ENCODE measurements at regions not wholly inside any gene's neighbourhood (a gene's known extent, or its start where the extent isn't known, plus 50 kb on each side); places are given as distances from the start of the nearest gene placed in this dataset.

DNA sequence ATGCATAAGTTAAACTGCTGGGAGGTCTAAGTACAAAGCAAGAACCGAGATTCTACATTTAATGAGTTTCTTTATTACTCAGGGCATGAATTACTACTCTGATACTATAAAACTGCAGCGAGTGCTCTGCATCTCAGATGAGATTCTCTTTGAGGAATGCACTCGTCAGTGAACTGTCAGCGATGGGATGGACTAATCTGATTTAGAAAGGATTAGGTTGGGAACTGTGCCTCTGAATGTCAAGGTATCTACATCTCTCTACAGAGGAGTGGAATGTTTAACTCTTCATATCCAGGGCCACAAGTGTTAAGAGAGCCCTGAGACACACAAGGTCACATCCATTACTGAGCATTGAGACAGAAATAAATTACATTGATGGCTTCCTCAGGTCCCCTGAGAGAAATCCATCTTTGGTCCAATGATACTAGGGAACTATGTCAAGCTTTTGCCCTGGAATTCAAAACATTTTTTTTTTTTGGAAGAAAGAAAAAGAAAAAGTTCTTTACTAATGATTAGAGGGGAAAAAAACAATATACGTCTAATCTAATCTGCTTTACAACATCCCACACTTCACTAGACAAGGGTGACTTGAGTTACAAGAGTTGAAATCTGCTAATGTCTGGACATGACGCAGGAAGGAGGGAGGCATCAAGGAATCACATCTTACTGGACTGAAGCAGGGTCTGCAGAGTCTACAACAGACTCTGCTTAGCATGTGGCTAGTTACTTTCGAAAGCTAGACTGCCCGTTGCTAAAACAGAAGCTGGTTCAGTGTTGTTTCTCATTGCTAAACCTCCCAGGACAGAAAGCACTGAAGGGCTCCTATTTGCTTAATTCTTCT is 270.0 kb upstream of the TLE4 start:
- no peak for DNase-seq (ENCODE audit: low read depth, low spot score)

DNA sequence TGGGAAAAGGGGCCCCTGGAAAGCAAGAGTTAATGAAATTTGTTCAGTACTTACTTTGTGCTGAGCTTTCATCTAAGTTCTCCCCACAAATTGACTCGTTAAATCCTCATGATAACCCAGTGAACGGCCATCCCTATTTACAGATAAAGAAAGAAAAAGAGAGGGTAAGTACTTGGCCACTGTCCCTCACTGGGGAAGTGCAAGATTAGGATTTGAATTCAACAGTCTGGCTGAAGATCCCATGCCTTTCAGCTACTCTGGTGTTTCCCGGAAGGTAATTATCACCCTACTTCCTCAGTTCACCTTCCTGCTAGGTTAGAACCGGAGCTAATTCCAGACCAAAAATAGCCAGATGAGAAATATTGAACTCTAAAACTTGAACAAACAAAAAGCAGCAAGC is 269.2 kb upstream of the TLE4 start:
- DNase-seq (ENCODE audit: low read depth, low spot score): no peak

DNA sequence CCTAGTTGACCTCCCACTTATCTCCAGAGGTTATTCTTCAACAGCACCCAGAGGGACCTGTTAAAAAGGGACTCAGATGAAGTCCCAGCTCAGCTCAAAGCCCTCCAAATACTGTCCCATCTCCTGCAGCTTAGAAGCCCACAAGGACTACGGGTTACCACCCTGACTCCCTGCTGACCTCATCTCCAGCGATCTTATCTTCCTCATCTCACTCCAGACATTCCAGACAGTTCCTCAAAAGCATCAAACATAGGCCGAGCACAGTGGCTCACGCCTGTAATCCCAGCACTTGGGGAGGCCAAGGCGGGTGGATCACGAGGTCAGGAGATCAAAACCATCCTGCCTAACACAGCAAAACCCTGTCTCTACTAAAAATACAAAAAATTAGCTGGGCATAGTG is 263.8 kb upstream of the TLE4 start:
- DNase-seq (ENCODE audit: low read depth, low spot score): no peak

DNA sequence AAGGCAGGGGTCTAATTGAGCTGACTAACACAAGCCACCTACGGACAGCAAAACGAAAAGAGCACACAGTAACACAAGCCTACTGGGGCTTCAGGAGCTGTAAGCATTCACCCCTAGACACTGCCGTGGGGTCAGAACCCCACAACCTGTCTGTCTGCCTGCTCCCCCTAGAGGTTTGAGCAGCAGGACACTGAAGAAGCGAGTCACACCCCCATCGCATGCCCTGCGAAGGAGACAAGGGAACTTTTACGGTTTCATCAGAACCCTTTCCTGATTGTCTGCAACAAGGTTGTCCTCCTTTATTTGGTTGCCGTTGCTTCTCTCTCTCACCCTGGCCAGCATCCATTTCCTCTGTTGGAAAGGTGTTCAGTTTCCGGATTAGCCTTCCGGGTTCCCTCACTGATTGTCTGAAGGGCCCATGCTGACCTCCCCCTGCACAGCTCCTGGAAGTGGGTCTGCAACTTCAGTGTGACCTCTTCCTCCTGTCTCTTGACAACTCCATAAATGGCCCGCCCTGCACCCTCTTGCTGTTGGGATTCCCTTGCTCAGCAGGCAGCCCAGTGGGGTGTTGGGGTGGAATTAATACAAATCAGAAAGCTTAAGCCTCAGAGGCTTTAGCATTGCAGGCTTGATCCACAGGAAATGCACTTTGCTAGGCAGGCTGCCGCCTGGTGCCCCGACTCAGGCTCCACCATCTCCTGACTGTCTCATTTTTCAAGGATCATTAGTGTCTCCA is 258.9 kb upstream of the TLE4 start:
- DNase-seq (ENCODE audit: low read depth, low spot score): no peak

DNA sequence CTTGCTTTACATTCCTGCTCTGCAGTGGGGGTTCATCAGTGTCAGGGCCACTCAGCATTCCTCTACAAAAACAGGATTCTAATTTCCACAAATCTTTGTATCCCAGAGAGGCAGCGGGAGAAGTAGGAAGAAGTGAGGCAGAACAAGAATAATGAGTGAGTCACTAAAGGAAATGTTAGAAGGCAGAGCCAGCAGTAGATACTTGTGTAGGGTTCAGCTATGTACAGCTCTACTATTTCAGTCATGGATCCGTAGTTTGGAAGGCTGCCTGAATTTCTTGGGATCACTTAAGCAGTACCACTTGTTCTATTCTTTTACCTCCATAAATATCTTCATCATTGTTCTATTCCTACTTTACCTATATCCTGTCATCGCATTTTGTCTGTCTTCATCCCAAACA is 246.3 kb upstream of the TLE4 start:
- DNase-seq (ENCODE audit: low read depth, low spot score): no peak

DNA sequence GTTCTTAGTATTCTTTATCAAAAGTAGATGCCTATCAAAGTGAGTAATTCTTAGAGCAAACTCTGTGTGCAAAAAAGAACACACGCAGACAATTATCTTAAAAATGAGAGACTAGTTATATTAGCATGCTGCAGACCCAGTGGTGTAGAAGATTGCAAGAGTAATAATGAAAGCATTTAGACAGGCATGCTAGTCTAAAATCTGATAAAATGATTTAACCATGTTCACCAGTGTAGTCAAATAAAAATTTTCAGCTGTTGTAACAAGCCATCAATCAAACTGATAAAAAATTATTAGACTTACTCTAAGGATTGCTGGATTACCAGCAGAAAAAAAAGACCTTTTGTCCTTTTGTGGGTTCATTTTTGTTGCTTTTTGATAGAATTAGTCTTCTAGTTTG is 241.9 kb upstream of the TLE4 start:
- DNase-seq (ENCODE audit: low read depth, low spot score): no peak

DNA sequence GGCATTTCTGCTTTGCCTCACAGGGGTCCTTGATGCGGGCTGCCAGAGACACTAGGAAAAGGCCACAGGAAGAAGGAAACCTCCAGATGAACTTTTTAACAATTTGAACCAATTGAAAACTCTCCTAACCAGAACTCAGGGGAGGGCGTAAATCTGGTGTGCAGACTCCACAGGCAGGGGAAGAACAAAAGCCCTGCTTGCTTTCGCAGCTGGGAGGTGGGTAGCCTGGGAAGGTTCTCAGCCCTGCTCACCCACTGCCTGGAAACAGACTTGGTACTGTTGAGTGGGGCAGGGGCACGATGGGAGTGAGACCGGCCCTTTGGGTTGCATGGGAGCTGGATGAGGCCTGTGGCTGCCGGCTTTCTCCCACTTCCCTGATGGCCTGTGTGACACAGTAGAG is 237.8 kb upstream of the TLE4 start:
- DNase-seq (ENCODE audit: low read depth, low spot score): no peak

DNA sequence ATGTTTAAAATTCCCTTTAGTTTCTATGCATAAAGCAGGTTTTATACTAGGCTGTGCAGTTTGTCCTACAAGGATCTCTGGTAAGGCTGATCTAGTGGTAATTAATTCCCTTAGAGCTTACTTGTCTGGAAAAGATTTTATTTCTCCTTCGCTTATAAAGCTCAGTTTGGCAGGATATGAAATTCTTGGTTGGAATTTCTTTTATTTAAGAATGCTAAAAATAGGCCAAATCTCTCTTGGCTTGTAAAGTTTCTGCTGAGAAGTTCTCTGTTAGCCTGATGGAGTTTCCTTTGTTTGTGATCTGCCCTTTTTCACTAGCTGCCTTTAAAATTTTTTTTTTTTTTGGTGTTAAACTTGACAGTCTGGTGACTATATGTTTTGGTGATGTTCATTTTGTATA is 237.1 kb upstream of the TLE4 start:
- no peak for DNase-seq (ENCODE audit: low read depth, low spot score)

DNA sequence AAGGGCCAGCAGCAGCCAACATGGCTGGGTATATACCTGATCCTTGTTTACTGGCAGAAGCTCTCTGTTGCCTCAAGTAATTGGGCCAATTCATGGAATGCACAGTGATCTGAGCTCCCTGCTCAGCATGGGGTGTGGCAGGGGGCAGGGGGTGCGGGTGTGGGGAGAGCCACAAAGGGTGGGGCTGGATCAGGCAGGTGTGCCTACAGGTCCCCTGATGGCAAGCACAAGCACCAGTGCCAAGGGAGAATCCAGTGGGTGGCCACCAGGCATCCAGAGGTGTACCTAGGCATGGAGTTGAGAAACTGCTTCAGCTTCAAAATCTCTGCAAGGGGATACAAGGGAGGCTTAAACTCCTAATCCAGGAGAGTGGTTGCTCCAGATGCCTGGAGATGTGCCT is 235.8 kb upstream of the TLE4 start:
- DNase-seq (ENCODE audit: low read depth, low spot score): no peak

DNA sequence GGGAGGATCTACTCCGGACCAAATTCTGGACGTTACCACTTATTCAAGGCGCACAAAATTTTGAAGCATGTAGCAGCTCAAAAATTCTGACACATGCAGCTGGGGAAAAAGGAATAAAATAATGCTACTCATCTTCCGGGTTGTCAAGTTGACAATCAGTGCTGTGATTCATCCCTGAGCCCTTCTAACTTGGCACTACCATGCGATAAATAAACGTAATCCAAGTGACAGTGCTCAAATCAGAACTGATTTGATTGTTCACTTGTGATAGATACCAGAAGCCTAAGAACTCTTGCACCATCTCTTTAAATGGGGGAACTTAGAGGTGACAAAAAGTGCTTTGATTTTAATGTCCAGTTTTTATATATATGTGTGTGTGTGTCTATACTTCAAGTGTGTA is 230.2 kb upstream of the TLE4 start:
- no peak for DNase-seq (ENCODE audit: low read depth, low spot score)

DNA sequence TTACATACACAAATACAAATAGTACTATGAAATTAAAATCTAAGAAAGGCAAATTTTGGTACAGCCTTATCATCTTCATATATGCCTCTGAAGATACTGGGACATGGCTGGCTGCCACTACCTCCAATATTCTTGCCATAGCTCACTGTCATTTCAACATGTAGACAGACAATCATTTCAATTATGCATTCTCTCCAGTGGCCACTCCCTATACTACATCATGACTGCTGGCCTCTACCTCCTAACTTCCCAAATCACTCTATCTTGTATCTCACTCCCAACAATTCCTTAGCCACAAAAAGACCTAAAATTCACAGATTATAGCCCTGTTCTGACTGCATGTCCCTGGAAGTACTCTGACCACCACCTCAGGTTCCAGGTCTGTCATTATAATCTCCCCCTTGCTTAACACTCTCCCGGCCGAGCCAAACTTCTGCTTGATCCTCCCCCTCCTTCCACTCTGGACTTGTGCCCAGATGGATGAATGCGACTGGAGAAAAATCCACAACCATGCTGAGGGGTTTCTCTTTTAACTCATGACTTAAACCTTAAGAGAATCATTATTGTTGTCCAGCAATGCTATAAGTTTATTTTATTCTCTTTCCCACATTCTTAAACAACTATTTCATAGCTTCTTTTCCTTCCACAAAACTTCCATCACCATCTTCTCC is 225.3 kb upstream of the TLE4 start:
- DNase-seq (ENCODE audit: low read depth, low spot score): no peak

DNA sequence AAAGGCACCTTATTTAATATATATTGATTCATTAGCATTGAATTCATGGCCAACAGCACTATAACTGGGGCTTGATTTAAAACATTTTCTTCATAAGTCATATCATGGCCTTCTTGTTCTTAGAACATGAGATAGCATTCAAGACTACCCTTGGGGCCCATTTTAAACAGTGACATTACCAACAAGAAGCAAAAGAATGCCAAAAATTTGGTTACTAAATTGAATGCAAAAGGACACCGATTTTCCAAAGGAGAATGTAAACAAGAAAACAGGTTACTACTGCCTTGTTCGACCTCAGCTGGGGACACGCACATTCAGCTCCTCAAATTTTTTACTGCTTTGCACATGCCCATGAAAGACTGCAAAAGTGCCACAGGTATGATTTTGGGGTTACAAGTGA is 219.4 kb upstream of the TLE4 start:
- DNase-seq (ENCODE audit: low read depth, low spot score): no peak

DNA sequence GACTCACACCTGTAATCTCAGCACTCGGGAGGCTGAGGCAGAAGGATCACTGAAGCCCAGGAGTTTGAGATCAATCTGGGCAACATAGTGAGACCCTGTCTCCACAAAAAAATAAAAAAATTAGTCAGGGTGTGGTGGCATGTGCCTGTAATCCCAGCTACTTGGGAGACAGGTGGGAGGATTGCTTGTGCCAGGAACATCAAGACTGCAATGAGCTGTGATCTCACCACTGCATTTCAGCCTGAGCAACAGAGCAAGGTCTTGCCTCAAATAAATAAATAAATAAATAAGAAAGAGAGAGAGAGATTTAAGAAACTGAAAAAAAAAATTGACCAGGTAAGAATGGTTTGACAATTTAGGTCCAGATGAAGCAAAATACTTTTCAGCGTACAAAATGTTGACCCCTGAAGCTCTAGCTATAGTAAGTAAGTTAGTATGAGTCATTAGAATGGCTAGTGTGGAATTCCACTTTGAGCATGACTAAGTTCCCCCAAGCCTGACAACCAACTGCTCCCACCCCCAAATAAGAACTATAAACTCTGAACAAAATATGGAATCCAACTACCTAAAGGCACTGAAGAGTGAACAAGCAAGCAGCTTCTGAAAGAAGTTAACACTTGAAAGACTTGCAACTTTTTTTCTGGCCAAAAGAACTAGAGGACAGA is 217.8 kb upstream of the TLE4 start:
- no peak for DNase-seq (ENCODE audit: low read depth, low spot score)

DNA sequence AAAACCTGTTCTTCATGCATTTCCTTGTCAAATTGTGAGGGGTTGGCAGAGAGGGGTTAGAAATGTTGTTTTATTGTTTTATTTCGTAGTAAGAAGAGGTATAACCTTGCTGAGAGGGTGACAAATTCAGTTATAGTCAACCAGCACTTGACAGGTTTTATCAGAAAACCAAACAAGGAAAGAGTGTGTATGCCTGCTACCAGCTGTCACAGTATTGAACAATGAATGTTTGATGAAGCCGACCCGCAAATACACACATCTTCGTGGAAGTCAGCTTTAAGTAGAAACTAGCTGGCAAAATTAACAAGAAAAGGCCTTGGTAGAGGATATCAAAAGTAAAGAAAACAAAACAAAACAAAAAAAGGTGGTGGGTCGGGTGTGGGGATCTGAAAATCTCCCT is 214.6 kb upstream of the TLE4 start:
- no peak for DNase-seq (ENCODE audit: low read depth, low spot score)

DNA sequence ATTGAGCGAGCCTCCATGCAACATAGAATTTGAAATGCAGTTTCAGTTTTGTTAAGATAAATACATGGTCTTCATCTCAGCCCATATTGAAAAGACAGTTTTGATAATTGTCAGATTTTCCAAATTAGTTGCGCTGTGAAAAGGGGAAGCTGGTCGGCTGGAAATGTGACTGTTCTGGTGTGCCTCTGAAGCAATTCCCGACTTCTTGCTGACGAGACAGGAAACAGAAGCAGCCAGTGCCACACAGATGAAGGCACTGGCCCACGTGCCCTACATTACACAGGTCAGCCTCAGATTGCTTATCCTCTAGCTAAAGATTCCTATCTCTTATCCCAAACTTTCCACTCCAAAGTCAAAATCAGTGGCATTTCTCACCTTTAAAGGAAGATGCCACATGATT is 214.1 kb upstream of the TLE4 start:
- no peak for DNase-seq (ENCODE audit: low read depth, low spot score)

DNA sequence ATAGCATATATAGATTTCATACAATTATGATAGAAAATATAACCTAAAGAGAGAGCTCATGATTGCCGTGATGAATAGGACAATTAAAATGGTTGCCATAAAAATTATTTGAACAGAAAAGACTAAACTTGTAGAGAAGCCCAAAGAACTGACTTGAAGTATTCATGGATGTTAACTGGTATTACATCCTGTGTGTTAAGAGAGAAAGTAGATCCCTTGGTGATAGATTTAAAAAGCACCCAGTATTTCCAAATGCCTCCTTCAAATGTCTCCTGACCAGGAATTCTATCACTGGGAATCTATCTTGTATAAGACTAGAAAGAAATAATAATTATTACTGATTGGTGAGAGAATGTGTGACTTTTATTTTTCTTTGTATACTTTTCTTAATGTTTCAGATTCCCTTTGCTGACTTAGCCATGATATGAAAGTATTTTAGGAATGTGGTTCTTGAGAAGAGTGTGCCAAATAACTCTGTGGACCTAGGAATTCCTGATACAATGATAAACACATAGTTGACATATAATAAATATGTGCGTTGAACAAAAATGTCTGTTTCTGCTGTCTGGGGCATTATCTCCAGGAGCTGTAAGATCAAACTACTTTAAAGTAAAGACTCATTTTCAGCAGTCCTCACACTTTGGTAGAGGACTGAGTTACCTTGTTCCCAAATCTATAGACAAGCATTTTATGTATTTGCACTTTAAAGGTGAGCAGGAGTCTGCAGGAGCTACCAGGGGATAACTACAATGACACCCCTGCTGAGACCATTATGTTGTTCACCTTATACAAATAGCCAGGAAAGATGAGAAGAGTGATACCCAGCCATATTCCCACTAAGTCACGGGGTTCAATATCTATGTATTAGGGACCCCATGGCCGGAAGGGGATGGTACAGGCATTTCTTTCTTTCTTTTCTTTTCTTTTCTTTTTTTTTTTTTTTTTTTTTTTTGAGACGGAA is 211.1 kb upstream of the TLE4 start:
- no peak for DNase-seq (ENCODE audit: low read depth, low spot score)

DNA sequence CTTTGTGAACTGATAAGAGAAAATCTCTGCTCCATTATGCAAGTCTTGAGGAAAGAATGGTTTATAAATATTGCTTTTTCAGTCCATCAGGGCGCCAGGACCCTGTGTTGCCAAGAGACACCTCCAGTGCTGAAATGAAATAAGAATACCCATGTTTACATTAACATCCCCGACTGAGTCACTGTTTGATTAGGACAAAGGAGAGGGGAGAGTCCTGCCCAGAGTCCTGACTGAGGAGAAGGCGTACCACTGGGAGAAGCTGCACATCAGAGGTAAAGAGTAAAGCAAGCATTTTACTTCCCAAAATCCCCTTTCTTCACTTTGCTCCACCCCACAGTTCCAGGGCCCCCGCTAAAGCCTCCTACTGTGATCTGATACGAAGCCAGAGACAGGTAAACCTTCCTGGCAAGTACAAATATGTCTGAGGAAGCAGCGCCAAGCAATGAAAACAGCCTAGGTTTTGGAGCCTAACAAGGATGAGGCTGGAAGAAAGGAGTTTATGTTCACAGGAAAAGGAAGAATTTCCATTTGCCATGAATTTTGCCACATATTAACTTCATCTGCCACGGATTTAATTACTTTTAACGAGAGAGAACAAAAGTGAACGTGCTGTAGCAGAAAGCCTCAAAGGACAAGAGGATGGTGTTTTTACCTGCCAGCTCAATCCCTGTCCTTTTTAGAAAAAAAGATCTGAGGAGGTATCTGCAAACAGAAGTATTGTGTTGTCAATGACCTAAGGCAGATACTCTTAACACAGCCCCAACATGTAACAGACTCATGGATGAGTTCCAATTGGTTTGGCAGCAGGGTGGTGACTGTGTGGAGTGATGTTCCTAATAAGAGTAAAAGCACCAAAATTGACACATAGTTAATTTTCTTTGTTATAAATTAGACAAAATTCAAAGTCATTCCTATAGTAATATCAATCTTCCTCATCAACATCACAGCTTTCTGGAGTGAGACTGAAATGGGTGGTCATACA is 209.4 kb upstream of the TLE4 start:
- no peak for DNase-seq (ENCODE audit: low read depth, low spot score)

DNA sequence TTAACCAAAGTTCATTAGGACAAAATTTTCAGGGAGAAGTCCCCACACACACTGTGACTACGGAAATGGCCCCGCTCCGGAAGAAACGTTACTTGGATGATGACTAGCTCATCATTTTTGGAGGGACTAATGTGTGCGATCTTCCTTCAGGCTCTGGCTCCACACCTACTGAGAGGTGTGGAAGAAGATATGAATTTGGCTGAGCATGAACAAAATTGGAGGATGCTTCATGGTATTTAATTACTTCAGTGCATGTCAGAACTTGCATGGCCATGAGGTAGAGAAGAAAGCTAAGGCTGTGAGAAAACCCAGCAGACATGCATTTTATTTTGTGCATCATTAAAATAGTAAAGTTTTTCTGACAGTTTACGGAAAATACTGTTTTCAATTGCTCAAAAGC is 202.1 kb upstream of the TLE4 start:
- no peak for DNase-seq (ENCODE audit: low read depth, low spot score)

DNA sequence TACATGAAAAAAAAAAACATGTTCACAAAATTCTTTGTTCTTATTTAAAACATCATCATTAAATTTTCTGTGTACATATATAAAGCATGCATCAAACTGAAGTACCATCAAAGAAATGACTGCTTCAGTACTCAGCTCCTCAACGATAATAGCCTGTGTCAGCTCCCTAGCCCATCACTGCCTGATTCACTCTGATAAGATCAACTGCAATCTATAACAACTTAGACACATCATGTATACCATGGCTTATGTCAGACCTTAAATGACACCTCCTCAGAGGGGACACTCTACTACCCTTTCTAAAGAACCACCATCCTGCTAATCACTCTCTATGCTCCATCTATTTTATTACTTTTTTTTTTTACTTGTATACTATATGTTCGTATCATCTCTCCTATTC is 200.5 kb upstream of the TLE4 start:
- no peak for DNase-seq (ENCODE audit: low read depth, low spot score)
